ENCODE measurements at regions not wholly inside any gene's neighbourhood (a gene's known extent, or its start where the extent isn't known, plus 50 kb on each side); places are given as distances from the start of the nearest gene placed in this dataset.
"Not testable (repeated sequence)": the region's sequence is repeated elsewhere in the genome, so short reads cannot be mapped to it uniquely, and the experiment has no call there.

DNA sequence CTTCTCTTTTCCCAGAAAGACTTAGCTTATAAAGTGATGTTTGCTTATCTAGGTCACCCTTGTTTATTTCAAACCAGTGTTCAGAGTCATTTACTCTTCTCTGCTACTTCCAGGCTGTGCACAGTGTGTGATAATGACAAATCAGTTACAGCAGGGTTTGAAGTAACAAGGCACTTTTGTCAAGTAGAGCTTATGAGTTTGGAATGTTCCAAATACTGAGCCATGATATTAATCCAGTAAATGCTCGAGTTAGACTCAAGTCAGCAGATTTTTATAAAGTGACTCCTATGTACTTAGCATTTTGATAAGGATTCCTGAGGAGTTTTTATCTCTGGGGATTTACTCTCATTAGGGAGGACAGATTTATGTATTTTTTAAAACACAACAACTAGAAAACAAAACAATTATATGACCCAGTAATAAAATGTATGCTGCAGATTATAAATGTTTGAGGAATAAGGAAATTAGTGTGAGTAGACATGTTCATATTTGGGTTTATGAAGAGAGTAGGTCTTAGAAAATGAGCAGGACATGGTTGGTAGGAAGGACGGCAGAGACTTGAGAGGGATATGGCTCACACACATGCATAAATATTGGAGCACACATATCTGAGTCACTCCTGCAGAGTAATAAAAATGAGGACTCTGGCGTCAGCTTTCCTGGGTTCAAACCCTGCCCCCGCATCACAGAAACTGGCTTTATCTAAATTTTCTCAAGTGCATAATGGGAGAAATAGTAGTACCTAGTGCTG, 271.2 kb downstream of the FBXO8 start:
- Mint-ChIP-seq H3K27ac (ENCODE audit: unreplicated experiment) (no peak overlapping the region), H3K9me3 (ENCODE audit: low read depth) (no peaks in the 10 kb centered on the region), H3K4me1 (ENCODE audit: low read depth) (no peaks in the 10 kb centered on the region), H3K4me3 (ENCODE audit: unreplicated experiment) (no peak overlapping the region), H3K27me3 (ENCODE audit: low read depth) (peaks cover 10% of the 10 kb centered on the region), H3K36me3 (ENCODE audit: low read depth) (no peaks in the 10 kb centered on the region)
- no peak for DNase-seq (ENCODE audit: low spot score)
- TF ChIP-seq, protein P1, sequence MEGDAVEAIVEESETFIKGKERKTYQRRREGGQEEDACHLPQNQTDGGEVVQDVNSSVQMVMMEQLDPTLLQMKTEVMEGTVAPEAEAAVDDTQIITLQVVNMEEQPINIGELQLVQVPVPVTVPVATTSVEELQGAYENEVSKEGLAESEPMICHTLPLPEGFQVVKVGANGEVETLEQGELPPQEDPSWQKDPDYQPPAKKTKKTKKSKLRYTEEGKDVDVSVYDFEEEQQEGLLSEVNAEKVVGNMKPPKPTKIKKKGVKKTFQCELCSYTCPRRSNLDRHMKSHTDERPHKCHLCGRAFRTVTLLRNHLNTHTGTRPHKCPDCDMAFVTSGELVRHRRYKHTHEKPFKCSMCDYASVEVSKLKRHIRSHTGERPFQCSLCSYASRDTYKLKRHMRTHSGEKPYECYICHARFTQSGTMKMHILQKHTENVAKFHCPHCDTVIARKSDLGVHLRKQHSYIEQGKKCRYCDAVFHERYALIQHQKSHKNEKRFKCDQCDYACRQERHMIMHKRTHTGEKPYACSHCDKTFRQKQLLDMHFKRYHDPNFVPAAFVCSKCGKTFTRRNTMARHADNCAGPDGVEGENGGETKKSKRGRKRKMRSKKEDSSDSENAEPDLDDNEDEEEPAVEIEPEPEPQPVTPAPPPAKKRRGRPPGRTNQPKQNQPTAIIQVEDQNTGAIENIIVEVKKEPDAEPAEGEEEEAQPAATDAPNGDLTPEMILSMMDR (IDR thresholded peaks at IDR 0.05), result no peak

DNA sequence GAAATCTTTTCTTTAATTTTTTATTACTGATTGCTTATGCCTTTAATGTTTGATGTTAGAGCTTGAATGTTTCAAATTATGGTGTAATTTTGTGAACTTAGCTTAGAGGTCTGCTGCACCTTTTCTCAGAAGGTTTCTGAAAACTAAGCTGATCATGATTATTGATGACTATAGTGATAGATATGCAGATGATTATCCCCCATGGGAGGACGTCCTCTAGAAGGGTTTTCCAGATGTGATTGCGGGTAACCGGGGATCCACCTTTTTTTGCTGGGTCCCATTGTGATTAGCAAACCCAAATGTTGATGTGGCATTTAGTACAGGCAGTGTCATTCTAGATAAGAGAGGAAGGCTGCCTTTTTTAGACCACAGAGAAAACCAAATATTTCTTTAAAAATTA, 272.9 kb downstream of the FBXO8 start:
- Mint-ChIP-seq H3K4me3 (ENCODE audit: unreplicated experiment) (no peak overlapping the region), H3K27me3 (ENCODE audit: low read depth) (peaks cover 12% of the 10 kb centered on the region), H3K9me3 (ENCODE audit: low read depth) (no peaks in the 10 kb centered on the region), H3K27ac (ENCODE audit: unreplicated experiment) (no peak overlapping the region), H3K36me3 (ENCODE audit: low read depth) (no peaks in the 10 kb centered on the region), H3K4me1 (ENCODE audit: low read depth) (no peaks in the 10 kb centered on the region)
- no peak for DNase-seq (ENCODE audit: low spot score)
- TF ChIP-seq, protein P1 (IDR thresholded peaks at IDR 0.05), result no peak

DNA sequence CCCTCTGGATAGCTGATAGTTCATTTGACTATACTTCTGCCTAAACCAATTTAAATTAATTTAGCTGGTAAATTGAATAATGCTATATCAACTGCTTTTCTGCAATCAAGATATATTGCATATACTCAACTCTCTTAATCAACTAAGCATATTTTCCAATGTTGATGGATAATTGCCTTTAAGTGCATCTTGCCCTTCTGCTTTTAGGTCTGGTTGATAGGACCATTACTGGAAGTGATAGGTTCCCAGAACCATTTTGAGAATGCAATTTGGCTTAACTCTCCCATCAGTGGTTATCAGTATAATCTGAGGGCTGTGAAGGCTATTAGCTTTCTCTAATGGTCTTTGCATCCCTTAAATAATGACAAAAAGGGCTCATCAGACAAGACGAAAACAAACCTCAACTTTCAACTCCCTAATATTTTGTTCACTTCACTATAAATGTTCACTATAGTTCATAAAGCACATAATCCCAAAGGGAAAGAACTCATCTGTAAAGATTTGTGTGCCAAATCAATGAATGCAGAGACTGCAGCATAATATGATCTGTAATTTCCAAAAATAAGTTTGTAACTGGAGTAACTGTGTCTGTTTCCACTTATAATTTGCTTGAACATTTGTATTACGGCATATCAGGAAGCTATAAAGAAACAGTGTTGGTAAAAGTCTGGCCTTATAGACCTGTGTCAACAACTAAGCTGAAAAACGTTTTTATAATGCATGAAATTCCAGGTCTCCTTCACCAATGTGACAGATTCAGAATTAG, 273.6 kb downstream of the FBXO8 start:
- H3K4me1 Mint-ChIP-seq (ENCODE audit: low read depth), result no peaks in the 10 kb centered on the region
- H3K4me3 Mint-ChIP-seq (ENCODE audit: unreplicated experiment), result no peak overlapping the region
- DNase-seq (ENCODE audit: low spot score), result no peak
- no peak overlapping the region for H3K27ac Mint-ChIP-seq (ENCODE audit: unreplicated experiment)
- TF ChIP-seq, protein P1 (IDR thresholded peaks at IDR 0.05), result no peak
- H3K9me3 Mint-ChIP-seq (ENCODE audit: low read depth), result no peaks in the 10 kb centered on the region
- no peaks in the 10 kb centered on the region for H3K36me3 Mint-ChIP-seq (ENCODE audit: low read depth)
- H3K27me3 Mint-ChIP-seq (ENCODE audit: low read depth), result peaks cover 9% of the 10 kb centered on the region

DNA sequence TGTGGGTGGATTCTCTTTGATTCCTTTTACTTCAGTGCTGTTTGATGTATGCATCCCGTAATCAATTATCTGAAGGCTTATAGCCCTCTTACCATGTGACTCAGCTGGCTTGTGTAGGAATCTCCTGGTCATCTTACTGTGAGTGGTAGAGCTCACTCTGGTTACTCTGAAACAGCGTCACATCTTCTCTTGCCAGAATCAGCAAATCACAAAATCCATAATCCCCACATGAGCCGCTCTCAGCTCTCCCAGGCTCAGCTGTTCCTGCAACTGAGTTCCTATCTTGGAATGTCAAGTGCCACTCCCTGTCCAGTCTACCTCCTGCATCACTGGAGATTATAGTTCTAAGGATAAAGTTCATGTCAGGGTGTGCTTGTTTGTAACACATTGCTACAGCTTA, 278.0 kb downstream of the FBXO8 start:
- Mint-ChIP-seq H3K36me3 (ENCODE audit: low read depth) (no peaks in the 10 kb centered on the region), H3K4me3 (ENCODE audit: unreplicated experiment) (no peak overlapping the region), H3K27me3 (ENCODE audit: low read depth) (peaks cover 5% of the 10 kb centered on the region), H3K4me1 (ENCODE audit: low read depth) (no peaks in the 10 kb centered on the region), H3K27ac (ENCODE audit: unreplicated experiment) (no peak overlapping the region), H3K9me3 (ENCODE audit: low read depth) (no peaks in the 10 kb centered on the region)
- DNase-seq (ENCODE audit: low spot score), result no peak
- TF ChIP-seq, protein P1 (IDR thresholded peaks at IDR 0.05), result no peak

DNA sequence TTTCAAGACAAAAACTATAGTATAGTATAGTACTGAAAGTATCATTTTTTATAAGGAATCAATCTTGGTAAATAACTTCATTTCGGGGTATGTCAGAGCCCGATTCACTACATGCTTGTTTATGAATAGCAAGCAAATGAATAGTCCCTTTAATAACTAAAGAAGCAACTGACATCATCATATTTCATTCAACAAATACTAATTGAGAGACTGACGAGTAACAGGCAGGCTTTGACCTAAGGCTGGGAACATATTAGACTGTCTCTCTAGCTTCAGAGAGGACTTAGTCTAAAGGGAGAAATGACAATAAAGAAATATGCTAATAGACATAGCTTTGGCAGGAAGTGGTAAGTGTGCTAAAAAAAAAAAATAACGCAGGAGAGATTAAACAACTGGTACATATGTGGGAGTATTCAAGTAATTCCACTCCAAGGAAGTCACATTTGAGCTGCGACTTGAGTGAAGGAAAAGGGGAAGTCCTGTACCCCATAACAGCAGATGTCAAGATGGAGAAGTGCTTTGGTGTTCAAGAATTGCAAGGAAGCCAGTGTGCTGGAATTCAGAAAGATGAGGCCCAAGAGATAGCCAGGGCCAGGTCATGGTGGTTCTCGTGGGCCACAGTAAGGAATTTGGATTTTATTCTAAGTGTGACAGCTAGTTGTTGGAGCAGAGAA, 284.9 kb downstream of the FBXO8 start:
- no peak overlapping the region for H3K4me3 Mint-ChIP-seq (ENCODE audit: unreplicated experiment)
- TF ChIP-seq, protein P1 (IDR thresholded peaks at IDR 0.05), result no peak
- H3K27ac Mint-ChIP-seq (ENCODE audit: unreplicated experiment), result no peak overlapping the region
- no peaks in the 10 kb centered on the region for H3K4me1 Mint-ChIP-seq (ENCODE audit: low read depth)
- no peak for DNase-seq (ENCODE audit: low spot score)
- no peaks in the 10 kb centered on the region for H3K9me3 Mint-ChIP-seq (ENCODE audit: low read depth)
- H3K36me3 Mint-ChIP-seq (ENCODE audit: low read depth), result no peaks in the 10 kb centered on the region
- peaks cover 2% of the 10 kb centered on the region for H3K27me3 Mint-ChIP-seq (ENCODE audit: low read depth)

DNA sequence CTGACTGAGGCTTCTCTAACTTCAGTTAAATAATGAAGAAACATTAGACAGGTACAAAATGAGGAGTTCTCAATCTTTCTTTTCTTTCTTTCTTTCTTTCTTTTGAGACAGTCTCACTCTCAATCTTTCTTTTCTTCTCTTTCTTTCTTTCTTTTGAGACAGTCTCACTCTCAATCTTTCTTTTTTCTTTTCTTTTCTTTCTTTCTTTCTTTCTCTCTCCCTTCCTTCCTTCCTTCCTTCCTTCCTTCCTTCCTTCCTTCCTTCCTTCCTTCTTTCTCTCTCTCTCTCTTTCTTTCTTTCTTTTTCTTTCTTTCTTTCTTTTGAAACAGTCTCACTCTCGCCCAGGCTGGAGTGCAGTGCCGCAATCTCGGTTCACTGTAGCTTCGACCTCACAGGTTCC, 287.7 kb downstream of the FBXO8 start:
- not testable (repeated sequence) for DNase-seq (ENCODE audit: low spot score); H3K4me1 Mint-ChIP-seq (ENCODE audit: low read depth); H3K27ac Mint-ChIP-seq (ENCODE audit: unreplicated experiment); H3K36me3 Mint-ChIP-seq (ENCODE audit: low read depth); H3K4me3 Mint-ChIP-seq (ENCODE audit: unreplicated experiment); H3K9me3 Mint-ChIP-seq (ENCODE audit: low read depth); H3K27me3 Mint-ChIP-seq (ENCODE audit: low read depth)

Measured in chondrocyte (in vitro differentiated cells).